ENCODE measurements at regions not wholly inside any gene's neighbourhood (a gene's known extent, or its start where the extent isn't known, plus 50 kb on each side); places are given as distances from the start of the nearest gene placed in this dataset.

- no peak for DNase-seq
These were observed 388.4 kb upstream of the RASGEF1B start for GRCh38 chr4:81860111-81860510.

GRCh38 chr4:81854406-81854805 lies 382.7 kb upstream of the RASGEF1B start:
- DNase-seq, result no peak

GRCh38 chr4:81852031-81852715 lies 380.5 kb upstream of the RASGEF1B start:
- DNase-seq, result no peak

GRCh38 chr4:81850701-81851100 lies 379.0 kb upstream of the RASGEF1B start:
- no peak for DNase-seq

GRCh38 chr4:81845761-81846160 lies 374.1 kb upstream of the RASGEF1B start:
- no peak for DNase-seq

- no peak for DNase-seq
These were observed 373.6 kb upstream of the RASGEF1B start for GRCh38 chr4:81845273-81845672.

- DNase-seq, result peak; percentile 63
These were observed 373.0 kb upstream of the RASGEF1B start for GRCh38 chr4:81844717-81845116.

GRCh38 chr4:81839347-81840042 lies 367.8 kb upstream of the RASGEF1B start:
- DNase-seq, result peak; percentile 83

GRCh38 chr4:81838586-81838985 lies 366.9 kb upstream of the RASGEF1B start:
- no peak for DNase-seq

- DNase-seq, result no peak
These were observed 365.0 kb upstream of the RASGEF1B start for GRCh38 chr4:81836716-81837115.

- DNase-seq, result no peak
These were observed 361.9 kb upstream of the RASGEF1B start for GRCh38 chr4:81833576-81833975.

- no peak for DNase-seq
These were observed 357.3 kb upstream of the RASGEF1B start for GRCh38 chr4:81828991-81829390.

- no peak for DNase-seq
These were observed 356.0 kb upstream of the RASGEF1B start for GRCh38 chr4:81827577-81828202.

GRCh38 chr4:81826817-81827424 lies 355.2 kb upstream of the RASGEF1B start:
- DNase-seq, result no peak

GRCh38 chr4:81826335-81826734 lies 354.6 kb upstream of the RASGEF1B start:
- DNase-seq, result no peak

- no peak for DNase-seq
These were observed 346.7 kb upstream of the RASGEF1B start for GRCh38 chr4:81818385-81818920.

GRCh38 chr4:81816031-81816761 lies 344.5 kb upstream of the RASGEF1B start:
- no peak for DNase-seq

GRCh38 chr4:81814987-81815541 lies 343.4 kb upstream of the RASGEF1B start:
- DNase-seq, result no peak

GRCh38 chr4:81811562-81812293 lies 340.0 kb upstream of the RASGEF1B start:
- DNase-seq, result peak; percentile 15

- peak; percentile 93 for DNase-seq
These were observed 336.4 kb upstream of the RASGEF1B start for GRCh38 chr4:81808011-81808672.

GRCh38 chr4:81807386-81807785 lies 335.7 kb upstream of the RASGEF1B start:
- DNase-seq, result no peak

All from DMS153 (cell line).